ENCODE measurements at regions not wholly inside any gene's neighbourhood (a gene's known extent, or its start where the extent isn't known, plus 50 kb on each side); places are given as distances from the start of the nearest gene placed in this dataset.
A peak's percentile ranks its signal among the peaks of the same experiment; 100 is the strongest.
"Not testable (repeated sequence)": the region's sequence is repeated elsewhere in the genome, so short reads cannot be mapped to it uniquely, and the experiment has no call there.

DNA sequence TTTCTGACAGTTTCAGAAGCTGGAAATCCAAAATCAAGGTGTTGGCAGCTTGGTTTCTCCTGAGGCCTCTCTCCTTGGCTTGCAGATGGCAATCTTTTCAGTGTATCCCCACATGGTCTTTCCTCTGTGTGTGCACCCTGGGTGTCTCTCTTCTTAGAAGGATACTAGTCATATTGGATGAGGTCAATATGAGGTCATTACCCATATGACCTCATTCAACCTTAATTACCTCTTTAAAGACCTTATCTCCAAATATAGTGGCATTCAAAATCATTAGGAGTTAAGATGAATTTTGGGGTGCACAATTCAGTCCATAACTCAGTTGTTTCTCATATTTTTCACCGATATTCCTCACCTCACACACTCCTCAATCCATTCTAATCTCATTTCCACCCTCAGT, 92.4 kb upstream of the TGM3 start:
- no peak for DNase-seq (ENCODE audit: low spot score)

DNA sequence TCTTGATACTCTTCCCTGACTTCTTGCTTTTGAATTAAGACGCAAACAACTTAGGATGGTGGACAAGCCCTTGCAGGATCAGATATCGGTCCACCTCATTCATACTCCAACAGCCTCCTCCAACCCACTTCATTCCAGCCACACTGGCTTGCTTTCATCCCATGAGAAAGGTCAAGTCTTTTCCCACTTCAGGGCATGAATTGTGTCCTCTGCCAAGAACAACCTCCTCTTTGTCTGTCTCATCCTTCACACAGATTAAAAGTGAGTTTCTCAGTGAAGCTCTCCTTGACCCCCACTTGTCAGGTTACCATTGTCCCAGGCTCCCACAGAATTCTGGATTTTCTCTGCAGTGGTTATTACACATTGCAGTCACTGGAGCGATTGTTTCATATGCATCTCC, 91.8 kb upstream of the TGM3 start:
- no peak for DNase-seq (ENCODE audit: low spot score)

DNA sequence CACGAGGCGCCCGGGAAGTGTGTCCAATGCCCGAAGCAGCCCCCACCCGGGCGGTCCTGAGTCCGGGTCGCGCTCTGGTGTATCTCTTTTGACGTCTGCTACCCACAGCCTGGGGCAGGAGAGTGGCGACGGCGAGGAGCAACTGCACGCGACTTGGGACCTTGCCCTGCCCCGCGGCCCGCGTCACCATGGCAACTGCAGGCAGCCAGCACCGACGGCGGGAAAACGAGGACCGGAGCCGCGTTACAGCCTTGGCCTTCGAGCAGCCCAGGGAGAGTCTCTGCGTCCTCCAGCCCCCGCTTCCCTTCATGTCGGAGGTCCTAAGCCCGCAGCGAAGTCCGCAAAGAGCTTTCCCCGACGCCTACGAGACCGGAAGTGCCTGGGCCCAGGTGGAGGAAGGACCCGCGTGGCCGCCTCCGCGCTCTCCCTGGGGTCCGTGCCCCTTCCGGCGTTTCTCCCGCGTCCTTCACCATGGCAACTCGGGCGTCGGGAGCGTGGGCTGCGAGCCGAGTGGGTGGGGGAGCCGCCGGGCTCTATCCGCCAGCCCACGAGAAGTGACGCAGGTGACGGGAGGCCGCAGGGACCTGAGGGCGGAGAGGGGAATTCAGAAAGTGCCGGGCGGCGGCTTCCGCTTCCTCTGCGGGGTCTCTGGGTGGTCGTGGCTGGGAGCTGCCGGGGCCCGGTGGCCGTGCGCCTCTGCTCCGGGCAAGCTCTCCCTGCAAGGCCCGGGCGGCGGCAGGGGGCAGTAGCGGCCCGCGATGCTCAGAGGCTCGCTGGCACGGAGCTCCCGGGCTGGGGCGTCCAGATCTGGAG, 88.6 kb upstream of the TGM3 start:
- peak; percentile 93 for DNase-seq (ENCODE audit: low spot score)

DNA sequence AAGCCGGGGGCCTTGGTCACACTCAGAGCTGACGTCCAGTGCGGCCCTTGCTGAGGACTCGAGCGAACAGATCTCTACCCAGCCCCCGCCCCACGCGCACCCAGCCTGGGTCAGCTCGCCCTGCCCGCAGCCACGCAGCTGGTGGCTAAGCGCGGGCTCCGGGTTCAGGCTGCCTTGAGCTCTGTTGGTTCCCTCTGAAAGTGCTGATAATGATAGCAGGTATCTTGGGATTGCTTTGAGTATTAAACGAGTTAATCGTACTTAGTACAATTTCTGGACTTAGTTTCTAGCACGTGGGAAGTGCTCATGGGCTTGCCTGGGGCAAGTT, 88.1 kb upstream of the TGM3 start:
- no peak for DNase-seq (ENCODE audit: low spot score)

DNA sequence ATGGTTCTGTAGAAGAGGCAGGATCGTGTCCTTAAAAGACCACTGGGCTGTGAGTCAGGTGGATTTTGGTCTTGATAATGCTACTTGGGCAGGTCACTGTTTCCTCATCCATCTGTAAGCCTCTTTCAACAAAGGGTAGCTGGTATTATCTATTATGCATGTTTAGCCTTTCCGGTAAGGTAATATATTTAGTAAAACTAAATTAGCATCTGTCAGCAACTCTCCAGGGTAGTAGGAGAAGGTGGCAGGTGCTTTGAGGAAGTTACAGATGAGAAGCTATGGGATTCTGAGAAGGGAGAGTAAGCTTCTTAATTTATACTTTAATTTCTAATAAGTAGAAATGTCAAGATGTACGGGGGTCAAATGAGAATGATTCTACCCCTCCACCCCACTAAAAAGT, 86.9 kb upstream of the TGM3 start:
- no peak for DNase-seq (ENCODE audit: low spot score)

DNA sequence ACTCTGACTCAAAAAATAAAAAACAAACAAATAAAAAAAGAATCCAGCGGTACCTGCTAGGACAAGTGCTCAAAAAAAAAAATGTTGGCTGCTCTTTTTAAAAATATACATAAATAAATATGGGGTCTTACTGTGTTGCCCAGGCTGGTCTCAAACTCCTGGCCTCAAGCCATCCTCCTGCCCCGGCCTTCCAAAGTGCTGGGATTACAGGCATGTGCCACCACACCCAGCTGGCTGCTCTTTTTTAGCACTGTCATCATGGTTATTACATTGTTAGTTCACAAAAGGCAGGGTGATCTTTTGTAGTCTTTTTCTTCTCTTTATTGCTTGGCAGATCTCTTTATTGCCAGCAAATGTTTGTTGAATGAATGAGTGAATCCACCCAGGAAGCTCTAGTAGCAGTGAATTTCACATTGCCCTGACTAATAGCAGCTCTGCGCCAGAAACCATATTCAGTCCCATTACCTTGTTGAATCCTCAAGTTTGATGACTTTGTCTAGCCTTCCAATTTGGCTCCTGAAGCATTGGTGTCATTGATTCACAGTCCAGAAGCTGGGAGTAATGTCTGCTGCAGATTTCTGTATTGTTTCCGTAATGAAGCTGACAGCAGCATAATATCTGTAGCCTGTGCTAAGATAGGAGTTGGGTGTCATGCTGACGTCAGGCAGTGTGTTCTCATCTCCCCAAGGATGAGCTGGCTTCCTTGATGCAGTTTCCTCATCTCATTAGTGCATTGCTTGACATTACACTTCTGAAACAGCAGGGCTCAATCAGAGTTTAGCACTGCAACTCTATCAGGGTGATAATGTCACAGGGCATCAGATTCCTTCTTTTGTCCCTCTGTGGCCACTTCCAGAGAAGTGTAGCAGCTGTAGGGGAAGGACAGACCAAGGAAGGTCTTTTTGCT, 84.9 kb upstream of the TGM3 start:
- DNase-seq (ENCODE audit: low spot score) = no peak

DNA sequence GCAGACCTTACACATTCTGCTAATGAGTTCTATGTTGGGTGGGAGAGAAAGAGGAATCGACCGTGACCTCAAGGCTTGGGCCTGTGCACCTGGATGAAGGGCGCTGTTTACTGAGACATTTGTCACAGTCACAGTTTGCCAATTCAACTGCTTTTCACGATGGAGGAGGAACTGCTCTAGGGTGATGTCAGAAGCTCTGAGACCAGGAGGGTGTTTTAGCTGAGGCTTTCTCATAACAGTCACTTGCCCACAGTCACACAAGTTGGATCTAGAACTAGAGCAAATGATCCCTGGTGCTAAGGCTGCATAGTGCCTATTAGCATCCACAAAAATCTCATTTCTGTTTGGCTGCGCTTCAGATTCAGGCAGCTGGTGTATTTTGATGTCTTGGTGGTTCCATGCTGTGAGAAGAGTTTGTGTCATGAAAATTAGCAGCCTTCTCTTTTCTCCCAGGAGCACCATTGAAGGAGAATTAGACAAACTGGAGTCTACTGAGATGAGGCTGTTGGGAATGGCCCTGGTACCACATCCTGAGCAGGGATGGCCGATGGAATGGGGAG, 83.3 kb upstream of the TGM3 start:
- DNase-seq (ENCODE audit: low spot score) = no peak

DNA sequence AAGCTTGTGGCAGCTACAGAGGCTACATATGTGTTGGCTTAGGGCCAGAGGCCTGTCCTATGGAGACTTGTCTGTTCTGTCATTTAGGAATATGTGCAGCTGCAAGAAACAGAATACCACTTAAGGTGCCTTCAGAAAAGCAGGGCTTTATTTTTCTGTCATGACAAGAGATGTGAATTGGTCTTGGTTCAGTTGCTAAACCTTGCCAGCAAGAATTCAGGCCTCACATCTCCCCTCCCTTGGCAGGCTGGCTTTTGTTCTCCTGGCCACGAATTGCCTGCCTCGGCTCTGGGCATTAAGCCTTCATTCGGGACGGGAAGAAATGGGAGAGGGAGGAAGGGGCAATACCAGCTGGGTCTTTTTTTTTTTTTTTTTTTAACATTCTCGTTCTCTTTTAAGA, 82.4 kb upstream of the TGM3 start:
- DNase-seq (ENCODE audit: low spot score) = no peak

DNA sequence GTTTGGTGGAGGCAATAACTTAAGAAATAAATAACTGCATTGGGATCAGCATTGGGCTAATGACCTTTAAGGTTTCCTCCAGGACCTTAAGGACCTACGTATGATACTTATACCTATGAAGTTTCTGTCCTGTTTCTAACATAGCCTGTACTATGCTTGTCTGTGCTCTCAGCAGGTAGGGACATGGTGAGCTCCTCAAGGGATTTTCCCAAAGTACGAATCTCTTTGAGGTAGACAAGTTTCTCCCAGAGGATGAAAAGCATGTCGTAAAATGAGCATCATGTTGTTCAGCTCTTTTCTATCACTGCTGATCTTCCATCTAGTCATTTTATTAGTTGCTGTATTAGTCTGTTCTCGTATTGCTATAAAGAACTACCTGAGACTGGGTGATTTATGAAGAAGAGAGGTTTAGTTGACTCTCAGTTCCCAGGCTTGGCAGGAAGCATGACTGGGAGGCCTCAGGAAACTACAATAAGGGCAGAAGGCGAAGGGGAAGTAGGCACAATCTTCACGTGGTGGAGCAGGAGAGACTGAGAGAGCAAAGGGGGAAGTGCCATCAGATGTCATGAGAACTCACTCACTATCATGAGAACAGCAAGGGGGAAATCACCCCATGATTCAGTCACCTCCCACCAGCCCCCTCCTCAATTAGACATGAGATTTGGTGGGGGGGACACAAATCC, 77.8 kb upstream of the TGM3 start:
- DNase-seq (ENCODE audit: low spot score) = no peak

DNA sequence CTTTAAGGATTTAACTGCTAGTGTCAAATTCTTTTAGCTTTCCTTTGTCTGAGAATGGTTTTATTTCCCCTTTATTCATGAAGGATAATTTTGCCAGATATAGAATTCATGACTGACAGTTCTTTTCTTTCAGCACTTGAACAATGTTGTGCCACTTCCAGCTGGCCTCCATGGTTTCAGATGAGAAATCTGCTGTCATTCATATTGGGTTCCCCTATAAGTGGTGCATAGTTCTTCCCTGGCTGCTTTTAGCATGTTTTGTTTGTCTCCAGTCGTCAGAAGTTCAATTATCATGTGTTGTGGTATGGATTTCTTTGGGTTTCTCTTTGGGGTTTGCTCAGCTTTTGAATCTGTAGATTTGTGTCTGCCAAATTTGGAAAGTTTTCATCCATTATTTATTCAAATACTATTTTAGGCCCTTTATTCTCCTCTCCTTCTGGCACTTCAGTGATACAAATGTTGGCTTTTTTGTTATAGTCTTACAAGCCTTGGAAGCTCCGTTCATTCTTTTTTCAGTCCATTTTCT, 76.3 kb upstream of the TGM3 start:
- DNase-seq (ENCODE audit: low spot score) = no peak

DNA sequence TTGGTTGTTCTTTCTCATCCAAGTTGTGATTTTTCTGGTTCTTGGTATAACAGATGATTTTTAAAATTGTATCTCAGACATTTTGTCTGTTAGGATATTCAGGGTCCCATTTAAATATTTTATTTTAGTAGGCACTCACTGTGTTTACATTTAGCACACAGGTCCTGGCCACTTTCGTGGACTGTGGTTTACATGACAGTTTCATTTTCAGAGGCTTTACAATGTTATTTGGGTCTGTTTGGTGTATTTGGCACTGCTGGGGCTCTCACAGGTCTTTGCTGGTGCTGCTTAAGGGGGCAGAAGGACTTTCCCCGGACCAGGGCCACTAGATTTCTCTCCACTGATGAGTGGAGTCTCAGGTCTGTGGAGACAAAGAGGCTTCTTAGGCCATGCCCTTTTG, 75.5 kb upstream of the TGM3 start:
- no peak for DNase-seq (ENCODE audit: low spot score)

DNA sequence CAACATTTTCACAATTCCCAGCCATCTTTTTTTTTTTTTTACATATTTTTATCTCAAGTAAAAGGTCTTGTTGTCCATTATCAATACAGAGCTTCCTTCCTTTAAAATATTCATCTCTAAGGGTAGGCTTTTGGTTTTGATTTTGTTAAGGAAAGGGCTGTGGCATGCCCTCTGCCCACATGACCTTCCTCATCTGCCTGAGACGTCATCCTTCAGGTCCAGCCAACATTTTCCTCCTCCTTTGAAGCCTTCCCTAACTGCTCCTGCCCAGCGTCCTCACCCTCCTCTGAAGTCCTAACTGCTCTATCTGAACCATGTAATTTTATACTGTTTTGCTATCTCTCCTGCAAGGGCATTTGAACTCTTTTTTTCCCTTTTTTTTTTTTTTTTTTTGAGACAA, 73.9 kb upstream of the TGM3 start:
- DNase-seq (ENCODE audit: low spot score) = no peak

DNA sequence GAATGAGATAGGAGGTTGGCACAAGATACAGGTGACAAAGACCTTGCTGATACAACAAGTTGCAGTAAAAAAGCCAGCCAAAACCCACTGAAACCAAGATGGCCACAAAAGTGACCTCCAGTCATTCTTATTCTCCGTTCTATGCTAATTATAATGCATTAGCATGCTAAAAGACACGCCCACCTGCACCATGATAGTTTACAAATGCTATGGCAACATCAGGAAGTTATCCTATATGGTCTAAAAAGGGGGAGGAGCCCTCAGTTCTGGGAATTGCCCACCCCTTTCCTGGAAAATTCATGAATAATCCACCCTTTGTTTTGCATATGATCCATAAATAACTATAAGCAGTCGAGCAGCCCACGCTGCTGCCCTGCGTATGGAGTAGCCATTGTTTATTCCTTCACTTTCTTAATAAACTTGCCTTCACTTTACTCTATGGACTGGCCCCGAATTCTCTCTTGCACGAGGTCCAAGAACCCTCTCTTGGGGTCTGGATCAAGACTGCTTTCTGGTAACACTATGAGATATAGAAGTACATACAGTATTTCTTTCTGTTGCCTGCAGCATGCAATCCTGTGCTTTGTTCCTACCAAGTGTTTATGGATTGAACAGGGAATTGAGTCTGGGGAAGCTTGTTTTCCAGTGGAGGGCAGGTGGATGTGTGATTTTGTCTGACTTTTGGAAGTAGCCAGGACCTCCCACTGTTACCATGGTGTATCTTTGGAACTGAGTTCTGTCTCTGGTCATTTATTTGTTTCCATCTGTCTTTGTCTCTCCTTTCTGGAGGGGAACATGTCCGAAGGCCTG, 72.0 kb upstream of the TGM3 start:
- no peak for DNase-seq (ENCODE audit: low spot score)

DNA sequence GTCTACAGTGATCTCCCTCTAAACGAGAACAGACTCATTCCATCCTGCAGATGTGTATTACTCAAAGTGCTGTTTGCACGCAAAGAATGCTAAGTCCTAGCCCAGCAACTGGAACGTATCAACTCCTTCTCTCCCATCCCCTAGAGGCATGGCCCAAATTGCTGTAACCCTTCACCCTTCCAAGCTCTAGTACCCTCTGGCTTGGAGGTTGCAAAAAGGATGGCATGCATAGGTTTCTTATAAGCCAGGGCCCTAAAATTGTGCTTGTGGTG, 71.5 kb upstream of the TGM3 start:
- no peak for DNase-seq (ENCODE audit: low spot score)

DNA sequence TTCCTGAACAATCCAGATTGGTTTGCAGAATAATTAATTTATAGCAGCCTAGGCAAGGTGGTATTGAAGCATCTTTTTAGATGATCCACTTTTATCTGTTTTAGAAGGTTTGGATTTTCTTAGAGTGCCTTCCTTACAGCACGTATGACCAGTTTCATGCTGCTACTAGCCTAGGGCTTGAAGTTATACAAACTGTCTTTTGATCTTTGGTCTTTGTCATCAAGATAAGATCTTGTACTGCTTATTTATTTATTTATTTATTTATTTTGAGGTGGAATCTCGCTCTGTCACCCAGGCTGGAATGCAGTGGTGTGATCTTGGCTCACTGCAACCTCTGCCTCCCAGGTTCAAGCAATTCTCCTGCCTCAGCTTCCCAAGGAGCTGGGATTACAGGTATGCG, 68.5 kb upstream of the TGM3 start:
- DNase-seq (ENCODE audit: low spot score) = not testable (repeated sequence)

DNA sequence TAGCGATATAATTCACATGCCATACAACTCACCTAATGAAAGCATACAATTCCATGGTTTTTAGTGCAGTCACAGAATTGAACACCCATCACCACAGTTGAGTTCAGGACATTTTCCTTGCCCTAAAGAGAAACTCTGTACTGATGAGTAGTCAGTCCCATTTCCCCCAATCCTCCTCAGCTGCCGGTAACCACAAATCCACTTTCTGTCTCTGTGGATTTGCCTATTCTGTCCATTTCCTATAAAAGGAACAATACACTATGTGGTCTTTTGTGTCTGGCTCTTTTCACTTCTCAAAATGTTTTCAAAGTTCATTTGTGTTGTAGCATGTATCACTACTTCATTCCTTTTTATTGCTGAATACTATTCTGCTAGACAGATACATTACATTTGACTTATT, 67.9 kb upstream of the TGM3 start:
- DNase-seq (ENCODE audit: low spot score) = no peak

DNA sequence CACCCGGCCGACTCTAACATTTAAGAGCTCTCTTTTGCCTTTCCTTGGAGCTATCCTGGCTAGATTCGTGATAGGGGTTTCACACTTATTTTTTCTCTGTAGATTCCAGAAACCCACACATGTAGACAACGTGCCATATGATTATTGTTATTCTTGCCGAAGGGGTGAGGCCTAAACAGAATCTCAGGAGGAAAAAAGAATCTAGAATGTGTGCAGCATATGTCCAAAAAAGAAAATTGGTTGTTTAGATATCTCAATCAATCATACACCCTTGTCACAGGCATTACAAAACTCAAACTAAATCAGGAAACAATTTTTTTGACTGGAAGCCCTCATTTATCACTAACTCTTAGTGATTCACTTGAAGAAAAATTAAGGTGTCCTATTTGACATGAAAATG, 66.9 kb upstream of the TGM3 start:
- DNase-seq (ENCODE audit: low spot score) = no peak

DNA sequence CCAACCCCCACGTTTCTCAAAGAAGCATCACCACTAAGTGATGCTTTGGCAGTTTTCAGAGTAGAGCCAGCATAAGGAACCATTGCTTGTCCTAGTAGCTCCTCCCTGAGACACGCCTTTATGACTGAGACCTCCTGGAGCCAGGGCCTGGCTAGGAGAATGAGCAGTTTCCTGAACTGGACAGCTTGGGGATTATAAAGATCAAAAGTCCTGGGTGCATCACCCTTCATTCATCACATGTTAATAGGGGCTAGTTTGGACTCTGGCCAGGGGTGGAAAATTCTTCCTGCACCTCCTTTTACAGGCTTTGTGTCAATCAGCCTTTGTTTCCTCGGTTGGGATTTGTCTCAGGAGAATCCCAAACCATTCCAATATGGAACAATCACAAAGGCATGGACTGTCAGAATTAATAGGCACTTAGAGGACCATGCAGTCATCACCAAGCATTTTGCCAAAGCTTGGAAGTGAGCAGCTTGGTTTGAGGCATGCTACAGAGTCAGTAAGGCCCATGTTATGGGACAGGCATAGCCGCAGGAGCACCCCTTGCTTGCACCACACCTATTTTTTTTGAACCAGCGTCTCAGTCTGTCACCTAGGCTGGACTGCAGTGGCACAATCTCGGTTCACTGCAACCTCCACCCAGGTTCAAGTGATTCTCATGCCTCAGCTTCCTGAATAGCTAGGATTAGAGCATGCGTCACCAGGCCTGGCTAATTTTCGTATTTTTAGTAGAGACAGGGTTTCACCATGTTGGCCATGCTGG, 64.9 kb upstream of the TGM3 start:
- DNase-seq (ENCODE audit: low spot score) = no peak

DNA sequence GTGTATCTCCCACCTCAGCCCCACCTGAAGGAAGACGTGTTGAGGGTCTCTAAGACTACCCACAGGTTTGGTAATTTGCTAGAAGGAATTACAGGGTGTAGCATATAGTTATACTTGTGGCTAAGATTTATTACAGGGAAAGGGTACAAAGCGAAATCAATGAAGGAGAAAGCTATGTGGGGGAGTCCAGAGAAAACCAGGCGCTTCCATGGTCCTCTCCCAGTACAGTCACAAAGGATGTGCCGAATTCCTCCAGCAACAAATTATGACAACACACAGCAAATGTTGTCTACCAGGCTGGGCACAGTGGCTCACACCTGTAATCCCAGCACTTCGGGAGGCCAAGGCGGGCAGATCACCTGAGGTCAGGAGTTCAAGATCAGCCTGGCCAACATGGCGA, 64.1 kb upstream of the TGM3 start:
- DNase-seq (ENCODE audit: low spot score) = no peak

DNA sequence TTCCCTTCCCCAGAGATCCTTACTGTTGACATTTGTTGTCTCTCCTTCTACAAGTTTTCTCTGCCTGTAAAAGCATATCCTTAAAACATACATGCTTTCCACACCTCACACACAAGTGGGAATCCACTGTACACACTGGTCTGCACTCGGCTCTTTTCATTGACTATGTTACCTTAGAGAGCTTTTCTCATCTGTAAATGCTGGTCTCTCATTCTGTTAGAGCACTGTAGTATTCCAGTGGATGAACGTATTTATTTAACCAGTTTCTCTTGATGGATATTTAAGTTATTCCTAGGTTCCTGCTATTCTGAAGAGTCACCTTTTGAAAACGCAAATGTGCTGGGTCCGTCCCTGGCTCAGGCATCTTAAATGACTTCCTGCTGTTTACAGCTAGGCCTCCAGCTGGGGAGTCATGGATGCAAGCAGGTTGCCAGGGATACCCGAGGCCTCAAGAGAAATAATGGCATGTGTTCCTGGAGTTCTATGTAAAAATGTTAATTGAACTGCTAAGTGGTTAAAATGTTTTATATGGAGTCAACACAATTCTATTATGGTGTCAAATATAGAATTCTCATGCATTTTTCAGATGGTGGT, 61.1 kb upstream of the TGM3 start:
- DNase-seq (ENCODE audit: low spot score) = no peak

All from mesenteric fat pad (tissue), 1 donor.